ENCODE measurements at regions not wholly inside any gene's neighbourhood (a gene's known extent, or its start where the extent isn't known, plus 50 kb on each side); places are given as distances from the start of the nearest gene placed in this dataset.
"Not testable (repeated sequence)": the region's sequence is repeated elsewhere in the genome, so short reads cannot be mapped to it uniquely, and the experiment has no call there.

DNA sequence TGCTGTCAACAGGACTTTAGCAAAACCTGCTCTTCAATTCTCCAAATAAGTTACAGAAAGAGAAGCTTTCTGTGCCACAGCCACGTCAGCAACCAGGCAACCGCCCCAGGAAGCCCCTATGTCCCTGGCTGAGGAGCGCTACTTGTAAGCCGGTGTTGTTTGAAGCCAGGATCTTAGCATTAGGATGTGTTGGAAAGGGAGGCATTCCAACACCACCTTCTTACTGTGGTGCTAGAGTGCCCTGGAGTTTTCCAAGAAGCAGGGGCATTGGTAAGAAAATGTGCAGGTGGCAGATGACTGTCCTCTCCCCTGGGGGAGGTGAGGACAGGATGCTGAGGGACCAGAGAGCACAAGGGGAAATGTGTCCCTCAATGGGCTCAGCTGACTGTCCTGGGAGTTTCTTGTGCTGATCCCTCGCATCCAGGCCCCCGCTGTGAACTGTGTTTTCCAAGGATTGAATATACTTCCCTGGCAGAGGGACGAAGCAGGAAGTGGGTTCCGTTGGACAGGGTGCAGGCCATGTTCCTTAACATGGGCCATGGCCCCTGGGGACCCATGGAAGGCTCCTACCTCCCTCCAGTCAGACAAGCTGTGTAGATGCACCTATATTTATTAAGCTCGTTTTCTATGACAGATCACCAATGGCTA is 139.6 kb upstream of the GDF10 start:
- peaks cover 11% of the 10 kb centered on the region for H3K4me1 Mint-ChIP-seq
- no peaks in the 10 kb centered on the region for H3K27me3 Mint-ChIP-seq
- H3K36me3 Mint-ChIP-seq: peaks cover 3% of the 10 kb centered on the region
- no peak overlapping the region for H3K4me3 Mint-ChIP-seq
- peaks cover 13% of the 10 kb centered on the region for H3K9me3 Mint-ChIP-seq
- H3K27ac Mint-ChIP-seq: no peak overlapping the region

DNA sequence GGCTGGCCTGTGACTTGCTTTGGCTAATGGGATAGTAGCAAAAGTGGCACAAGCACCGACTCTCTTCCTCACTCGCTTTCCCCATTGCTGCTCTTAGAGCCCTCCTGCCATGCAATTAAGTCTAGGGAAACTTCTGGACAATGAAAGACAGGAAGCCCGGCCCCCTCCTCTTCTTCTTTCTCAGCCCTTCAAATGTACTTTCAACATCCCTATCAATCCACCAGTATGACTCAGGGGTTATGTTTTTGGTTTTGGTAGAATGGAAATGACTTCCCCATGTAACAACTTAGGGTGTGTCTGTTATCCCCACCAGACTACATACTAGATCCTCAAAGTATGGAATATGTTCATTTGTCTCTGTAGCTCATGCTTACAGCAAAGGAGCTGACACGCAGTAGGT is 139.0 kb upstream of the GDF10 start:
- peaks cover 17% of the 10 kb centered on the region for H3K4me1 Mint-ChIP-seq
- no peak overlapping the region for H3K27ac Mint-ChIP-seq
- H3K4me3 Mint-ChIP-seq: no peak overlapping the region
- no peaks in the 10 kb centered on the region for H3K27me3 Mint-ChIP-seq
- peaks cover 7% of the 10 kb centered on the region for H3K9me3 Mint-ChIP-seq
- no peaks in the 10 kb centered on the region for H3K36me3 Mint-ChIP-seq

DNA sequence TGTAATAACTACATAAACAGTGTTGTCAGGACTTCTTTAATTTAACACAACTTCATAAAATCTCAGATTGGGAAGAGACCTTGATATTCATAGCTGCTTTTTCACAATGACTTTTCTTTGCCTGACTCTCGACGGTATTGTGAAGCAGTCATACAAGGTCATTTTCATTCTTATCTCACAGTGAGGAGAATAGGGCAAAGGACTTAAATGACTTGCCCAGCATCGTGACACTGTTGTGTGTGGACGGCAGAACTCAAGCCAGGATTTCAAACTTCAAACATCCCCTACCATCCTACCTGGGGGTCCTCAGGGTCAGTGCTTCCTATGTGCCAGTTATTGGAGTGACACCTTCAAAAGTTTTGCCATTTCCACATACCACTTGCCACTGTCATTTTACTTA is 138.5 kb upstream of the GDF10 start:
- no peaks in the 10 kb centered on the region for H3K27me3 Mint-ChIP-seq
- H3K4me1 Mint-ChIP-seq: peaks cover 22% of the 10 kb centered on the region
- H3K27ac Mint-ChIP-seq: no peak overlapping the region
- no peak overlapping the region for H3K4me3 Mint-ChIP-seq
- H3K9me3 Mint-ChIP-seq: peaks cover 4% of the 10 kb centered on the region
- no peaks in the 10 kb centered on the region for H3K36me3 Mint-ChIP-seq

DNA sequence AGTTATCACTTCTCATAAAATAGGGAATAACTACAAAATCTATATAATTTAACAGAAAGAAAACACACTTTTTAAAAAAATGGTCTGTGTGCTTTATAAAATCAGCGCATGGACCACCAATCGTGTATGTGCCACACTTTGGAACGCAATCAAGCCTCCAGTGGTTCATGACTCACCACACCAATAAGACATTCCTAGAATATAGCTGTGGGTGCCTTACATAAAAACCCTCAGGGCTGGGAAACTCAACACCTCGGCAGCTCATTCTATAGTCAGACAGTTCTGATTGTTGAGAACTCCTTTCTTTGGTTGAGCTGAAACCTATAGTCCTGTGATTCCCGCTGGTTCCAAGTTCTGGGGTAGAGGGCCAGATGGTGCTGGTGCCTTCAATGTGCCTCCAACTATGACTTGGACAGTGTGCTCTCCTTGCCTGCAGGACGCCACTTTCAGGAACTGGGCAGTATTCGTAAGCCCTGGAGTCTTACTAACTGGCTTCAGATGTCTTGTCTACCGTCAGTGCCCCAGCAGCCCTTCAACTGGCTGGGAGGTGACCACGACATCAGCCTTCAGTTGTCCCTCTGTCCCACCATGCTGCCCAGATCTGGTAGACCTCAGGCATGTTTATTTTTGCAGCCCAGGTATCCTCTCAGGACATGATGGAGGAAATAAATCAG is 135.7 kb upstream of the GDF10 start:
- Mint-ChIP-seq H3K27ac (peak overlapping the region; percentile 94), H3K27me3 (no peaks in the 10 kb centered on the region), H3K36me3 (no peaks in the 10 kb centered on the region), H3K4me3 (no peak overlapping the region), H3K4me1 (peaks cover 25% of the 10 kb centered on the region), H3K9me3 (no peaks in the 10 kb centered on the region)

DNA sequence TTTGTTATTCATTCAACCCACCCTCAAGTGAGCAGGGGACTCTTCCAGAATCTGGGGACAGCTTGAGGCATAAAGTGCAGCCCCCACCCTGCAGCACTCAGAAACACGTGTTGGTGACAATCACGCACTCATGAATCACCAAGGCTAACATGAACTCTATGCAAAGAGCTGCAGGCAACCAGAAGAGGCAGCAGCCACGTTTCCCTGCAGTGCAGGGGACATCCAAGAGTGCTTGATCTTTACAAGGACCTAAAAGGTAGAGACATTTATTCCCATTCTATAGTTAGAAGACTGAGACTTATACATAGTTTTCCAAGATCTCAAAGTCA is 135.2 kb upstream of the GDF10 start:
- peak overlapping the region; percentile 65 for H3K4me3 Mint-ChIP-seq
- peak overlapping the region; percentile 94 for H3K27ac Mint-ChIP-seq
- no peaks in the 10 kb centered on the region for H3K36me3 Mint-ChIP-seq
- peaks cover 25% of the 10 kb centered on the region for H3K4me1 Mint-ChIP-seq
- H3K27me3 Mint-ChIP-seq: no peaks in the 10 kb centered on the region
- no peaks in the 10 kb centered on the region for H3K9me3 Mint-ChIP-seq

GRCh38 chr10:47165168-47165710 is 134.8 kb upstream of the GDF10 start:
- Mint-ChIP-seq H3K36me3 (no peaks in the 10 kb centered on the region), H3K4me1 (peaks cover 25% of the 10 kb centered on the region), H3K9me3 (no peaks in the 10 kb centered on the region), H3K4me3 (peak overlapping the region; percentile 65), H3K27me3 (no peaks in the 10 kb centered on the region), H3K27ac (peak overlapping the region; percentile 94)

DNA sequence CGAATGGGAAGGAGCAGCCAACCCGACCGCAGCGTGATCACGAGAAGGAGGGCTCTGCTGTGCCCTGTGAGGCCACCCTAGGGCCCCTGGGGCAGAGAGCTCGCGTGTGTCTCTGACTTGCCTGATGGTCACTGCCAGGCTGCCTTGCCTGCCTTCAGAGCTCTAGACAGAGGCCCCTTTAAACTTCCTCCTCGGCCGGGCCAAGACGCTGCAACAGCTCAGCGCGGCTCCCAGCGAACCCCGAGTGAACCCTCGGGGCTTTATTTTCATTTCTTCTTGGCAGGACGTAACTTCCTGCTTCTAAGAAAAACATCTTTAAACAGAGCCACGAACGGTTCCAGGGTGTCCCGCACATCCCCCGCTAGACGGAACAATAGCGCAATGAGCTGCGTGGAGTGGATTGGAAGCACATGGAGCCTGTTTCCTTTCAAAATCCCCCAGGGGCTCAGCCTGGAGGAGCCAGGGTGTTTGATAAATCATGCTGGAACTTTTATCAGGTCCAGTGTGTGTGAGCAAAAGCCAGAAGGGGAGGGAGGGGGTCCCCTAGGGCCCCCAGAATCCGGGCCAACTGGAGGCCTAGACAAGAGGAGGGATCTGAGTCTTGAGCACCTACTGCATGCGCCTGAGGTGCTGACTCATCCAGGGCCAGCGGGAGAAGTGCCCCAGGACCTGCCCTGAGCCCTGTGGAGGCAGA is 134.1 kb upstream of the GDF10 start:
- Mint-ChIP-seq H3K4me3 (peak overlapping the region; percentile 65), H3K9me3 (no peaks in the 10 kb centered on the region), H3K27me3 (no peaks in the 10 kb centered on the region), H3K36me3 (no peaks in the 10 kb centered on the region), H3K27ac (peak overlapping the region; percentile 94), H3K4me1 (peaks cover 25% of the 10 kb centered on the region)

DNA sequence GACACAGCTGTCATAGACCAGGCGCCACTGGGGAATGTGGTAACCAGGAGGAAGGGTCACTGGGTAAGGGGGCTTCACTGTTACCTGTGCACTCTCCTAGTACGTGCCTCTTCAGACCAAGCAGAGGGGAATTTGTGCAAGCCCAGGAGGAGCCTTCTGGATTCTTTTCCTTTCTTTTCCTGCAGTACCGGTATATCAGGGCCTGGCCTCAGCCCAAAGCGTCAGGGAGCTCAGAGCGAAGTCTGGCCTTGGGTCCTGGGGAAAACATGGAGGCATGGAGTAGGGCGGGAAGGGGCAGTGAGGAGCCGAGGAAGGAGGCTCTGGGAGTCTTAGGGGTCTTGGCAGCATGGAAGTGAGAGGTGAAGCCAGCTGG is 133.6 kb upstream of the GDF10 start:
- Mint-ChIP-seq H3K4me1 (peaks cover 25% of the 10 kb centered on the region), H3K4me3 (peak overlapping the region; percentile 65), H3K27ac (peak overlapping the region; percentile 94), H3K36me3 (no peaks in the 10 kb centered on the region), H3K9me3 (no peaks in the 10 kb centered on the region), H3K27me3 (no peaks in the 10 kb centered on the region)

DNA sequence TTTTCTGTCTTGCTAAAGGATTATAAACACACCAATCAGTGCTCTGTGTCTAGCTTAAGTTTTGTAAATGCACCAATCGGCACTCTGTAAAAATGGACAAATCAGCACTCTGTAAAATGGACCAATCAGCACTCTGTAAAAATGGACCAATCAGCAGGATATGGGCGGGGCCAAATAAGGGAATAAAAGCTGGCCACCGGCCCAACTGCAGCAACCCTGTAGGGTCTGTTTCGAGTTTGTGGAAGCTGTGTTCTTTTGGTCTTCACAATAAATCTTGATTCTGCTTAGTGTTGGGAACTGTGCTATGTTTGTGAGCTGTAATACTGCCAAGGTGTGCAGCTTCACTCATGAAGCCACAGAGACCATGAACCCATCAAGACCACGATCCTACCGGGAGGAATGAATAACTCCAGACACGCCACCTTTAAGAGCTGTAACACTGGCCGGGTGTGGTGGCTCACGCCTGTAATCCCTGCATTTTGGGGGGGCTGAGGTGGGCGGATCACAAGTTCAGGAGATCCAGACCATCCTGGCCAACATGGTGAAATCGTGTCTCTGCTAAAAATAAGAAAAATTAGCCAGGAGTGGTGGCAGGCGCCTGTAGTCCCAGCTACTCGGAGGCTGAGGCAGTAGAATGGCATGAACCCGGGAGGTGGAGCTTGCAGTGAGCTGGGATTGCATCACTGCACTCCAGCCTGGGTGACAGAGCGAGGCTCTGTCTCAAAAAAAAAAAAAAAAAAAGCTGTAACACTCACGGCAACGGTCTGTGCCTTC is 133.0 kb upstream of the GDF10 start:
- H3K36me3 Mint-ChIP-seq, H3K9me3 Mint-ChIP-seq, H3K27me3 Mint-ChIP-seq: not testable (repeated sequence)
- H3K27ac Mint-ChIP-seq: peak overlapping the region; percentile 51
- peak overlapping the region; percentile 57 for H3K4me3 Mint-ChIP-seq
- peaks cover 25% of the 10 kb centered on the region for H3K4me1 Mint-ChIP-seq

DNA sequence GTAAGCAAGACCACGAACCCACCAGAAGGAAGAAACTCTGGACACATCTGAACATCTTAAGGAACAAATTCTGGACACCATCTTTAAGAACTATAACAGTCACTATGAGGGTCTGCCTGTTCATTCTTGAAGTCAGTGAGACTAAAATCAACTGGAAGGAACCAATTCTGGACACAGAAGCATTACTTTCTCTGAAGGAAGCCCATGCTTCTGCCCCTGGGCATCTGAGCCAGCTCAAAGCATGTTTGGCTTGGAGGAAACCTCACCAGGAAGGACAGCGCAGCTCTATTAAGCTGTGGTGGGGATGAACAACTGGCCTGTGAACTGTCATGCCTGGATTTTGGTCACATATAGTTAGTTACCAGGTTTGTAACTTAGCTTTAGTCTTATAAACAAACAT is 132.4 kb upstream of the GDF10 start:
- peaks cover 25% of the 10 kb centered on the region for H3K4me1 Mint-ChIP-seq
- no peaks in the 10 kb centered on the region for H3K27me3 Mint-ChIP-seq
- peaks cover 5% of the 10 kb centered on the region for H3K9me3 Mint-ChIP-seq
- H3K36me3 Mint-ChIP-seq: no peaks in the 10 kb centered on the region
- peak overlapping the region; percentile 51 for H3K27ac Mint-ChIP-seq
- H3K4me3 Mint-ChIP-seq: no peak overlapping the region

DNA sequence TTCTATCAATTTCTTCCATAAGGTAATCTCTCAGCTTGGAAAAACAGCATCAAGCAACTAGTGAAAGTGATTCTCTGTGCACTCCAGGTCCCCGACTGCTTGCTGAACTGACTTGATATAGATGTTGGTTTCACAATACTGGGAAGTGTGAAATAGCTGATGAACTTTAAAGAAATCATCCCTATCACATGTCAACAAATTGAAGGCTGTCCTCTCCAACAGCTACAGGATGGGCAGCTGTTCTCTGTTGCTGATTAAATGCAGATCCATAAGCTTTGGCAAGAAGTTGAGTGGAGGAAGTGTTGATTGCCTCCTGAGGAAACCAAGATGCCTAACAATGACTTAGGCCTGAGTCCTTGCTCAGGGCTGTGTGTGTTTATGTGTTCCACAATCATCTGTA is 130.4 kb upstream of the GDF10 start:
- Mint-ChIP-seq H3K27ac (no peak overlapping the region), H3K27me3 (no peaks in the 10 kb centered on the region), H3K4me3 (no peak overlapping the region), H3K9me3 (peaks cover 5% of the 10 kb centered on the region), H3K36me3 (no peaks in the 10 kb centered on the region), H3K4me1 (peaks cover 33% of the 10 kb centered on the region)

DNA sequence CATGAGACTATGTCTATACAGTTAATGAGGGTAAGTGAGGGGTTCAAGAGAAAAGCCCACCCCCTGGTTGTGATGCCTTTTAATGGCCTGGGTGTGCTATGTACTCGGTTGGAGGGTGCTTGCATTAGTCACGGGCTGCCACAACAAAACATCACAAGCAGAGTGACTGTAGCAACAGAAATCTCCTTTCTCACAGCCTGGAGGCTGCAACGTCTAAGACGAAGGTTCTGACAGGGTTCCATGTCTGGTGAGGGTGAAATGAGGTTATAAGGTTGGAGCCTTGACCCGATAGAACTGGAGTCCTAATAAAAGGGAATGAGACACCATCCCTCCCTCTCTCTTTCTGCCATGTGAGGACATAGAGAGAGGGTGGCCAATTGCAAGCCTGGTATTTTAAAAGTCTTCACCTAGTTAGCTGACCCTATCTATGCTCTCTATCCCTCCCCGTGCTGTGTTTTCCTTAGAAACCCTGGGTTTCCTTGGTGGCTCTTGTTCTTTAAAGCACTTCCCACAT is 126.0 kb upstream of the GDF10 start:
- H3K27me3 Mint-ChIP-seq: no peaks in the 10 kb centered on the region
- H3K36me3 Mint-ChIP-seq: no peaks in the 10 kb centered on the region
- H3K27ac Mint-ChIP-seq: no peak overlapping the region
- peaks cover 5% of the 10 kb centered on the region for H3K9me3 Mint-ChIP-seq
- H3K4me1 Mint-ChIP-seq: peaks cover 12% of the 10 kb centered on the region
- no peak overlapping the region for H3K4me3 Mint-ChIP-seq

DNA sequence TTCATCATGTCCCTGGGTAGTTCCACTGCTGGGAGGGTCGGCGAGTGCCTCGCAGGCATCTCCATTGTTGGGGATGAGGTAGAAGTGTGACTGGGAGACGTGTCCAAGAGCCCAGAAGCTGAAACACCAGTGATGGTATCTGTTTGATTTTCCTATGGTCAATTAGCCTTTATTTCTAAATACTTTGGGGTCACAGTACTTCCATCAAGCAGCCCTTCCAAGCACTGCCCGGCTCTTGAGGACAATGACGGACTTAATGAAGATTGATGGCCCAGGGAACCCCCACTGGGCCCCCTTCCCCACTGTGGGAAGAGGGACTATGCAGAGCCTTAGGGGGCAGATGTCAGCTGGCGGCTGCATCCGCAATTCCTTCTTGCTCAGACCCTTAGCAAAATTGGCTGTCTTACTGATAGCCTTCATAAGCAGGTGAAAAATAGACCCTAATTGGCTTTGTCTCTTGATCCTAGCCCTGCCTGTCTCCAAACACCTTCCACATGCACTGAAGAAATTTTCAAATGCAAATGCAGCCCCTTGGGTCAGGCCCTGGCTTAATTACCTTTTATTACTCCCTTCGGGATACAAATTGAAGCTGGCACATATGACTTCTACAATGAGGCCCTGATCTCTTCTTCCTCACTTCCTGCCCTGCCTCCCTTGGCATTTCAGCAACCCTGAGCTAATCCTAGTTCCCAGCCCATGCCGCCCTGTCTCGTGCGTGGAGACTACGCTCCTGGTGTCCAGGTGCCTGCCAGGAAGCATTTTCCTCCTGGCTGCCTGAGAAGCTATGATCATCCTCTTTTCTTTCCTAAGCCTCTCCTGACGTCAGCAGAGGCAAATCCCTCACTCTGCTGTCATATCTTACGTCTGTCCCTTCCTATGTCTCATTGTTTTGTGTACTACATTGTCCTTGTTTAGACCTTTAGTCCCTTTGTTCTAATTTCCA is 124.5 kb upstream of the GDF10 start:
- Mint-ChIP-seq H3K4me1 (peaks cover 12% of the 10 kb centered on the region), H3K9me3 (peaks cover 5% of the 10 kb centered on the region), H3K27me3 (no peaks in the 10 kb centered on the region), H3K4me3 (no peak overlapping the region), H3K27ac (peak overlapping the region; percentile 12), H3K36me3 (no peaks in the 10 kb centered on the region)

GRCh38 chr10:47176206-47176902 is 123.6 kb upstream of the GDF10 start:
- Mint-ChIP-seq H3K27me3 (no peaks in the 10 kb centered on the region), H3K4me3 (no peak overlapping the region), H3K4me1 (peaks cover 12% of the 10 kb centered on the region), H3K9me3 (peaks cover 5% of the 10 kb centered on the region), H3K36me3 (no peaks in the 10 kb centered on the region), H3K27ac (peak overlapping the region; percentile 31)

Measured in activated naive CD4-positive, alpha-beta T cell treated with anti-CD3 and anti-CD28 coated beads, Interleukin-2, amount 50 U/mL, for 24 hours (primary cell).